ENCODE measurements at regions not wholly inside any gene's neighbourhood (a gene's known extent, or its start where the extent isn't known, plus 50 kb on each side); places are given as distances from the start of the nearest gene placed in this dataset.
"Not testable (repeated sequence)": the region's sequence is repeated elsewhere in the genome, so short reads cannot be mapped to it uniquely, and the experiment has no call there.

DNA sequence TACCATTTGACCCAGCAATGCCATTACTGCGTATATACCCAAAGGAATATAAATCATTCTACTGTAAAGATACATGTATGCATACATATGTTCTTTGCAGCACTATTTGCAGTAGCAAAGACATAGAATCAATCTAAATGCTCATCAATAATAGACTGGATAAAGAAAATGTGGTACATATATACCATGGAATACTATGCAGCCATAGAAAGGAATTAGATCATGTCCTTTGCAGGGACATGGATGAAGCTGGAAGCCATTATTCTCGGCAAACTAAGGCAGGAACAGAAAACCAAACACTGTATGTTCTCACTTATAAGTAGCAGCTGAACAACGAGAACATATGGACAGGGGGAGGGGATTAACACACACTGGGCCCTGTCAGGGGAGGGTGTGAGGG, 54.8 kb upstream of the ZNF30 start:
- DNase-seq: peak; percentile 89
- H3K27ac ChIP-seq: peak overlapping the region; percentile 92
- H3K36me3 ChIP-seq; H3K4me3 ChIP-seq (ENCODE audit: low read depth, low read length); H3K9me3 ChIP-seq (ENCODE audit: severe bottlenecking); H3K27me3 ChIP-seq (ENCODE audit: insufficient read depth, low read depth, severe bottlenecking): not testable (repeated sequence)

DNA sequence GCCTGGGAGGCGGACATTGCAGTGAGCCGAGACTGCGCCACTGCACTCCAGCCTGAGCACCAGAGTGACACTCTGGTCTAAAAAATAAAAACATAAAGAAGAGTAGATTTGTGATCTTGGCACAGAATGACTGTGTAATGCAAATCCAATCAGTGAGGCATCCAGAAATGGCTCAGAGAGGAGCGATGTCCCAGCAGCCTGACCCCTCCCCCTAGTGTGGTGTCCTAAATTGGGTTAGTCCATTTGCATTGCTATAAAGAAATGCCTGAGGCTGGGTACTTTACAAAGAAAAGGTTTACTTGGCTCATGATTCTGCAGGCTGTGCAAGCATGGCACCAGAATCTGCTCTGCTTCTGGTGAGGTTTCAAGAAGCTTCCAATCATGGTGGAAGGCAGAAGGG, 59.1 kb upstream of the ZNF30 start:
- Histone ChIP-seq H3K4me3 (ENCODE audit: low read depth, low read length) (no peak overlapping the region), H3K27me3 (ENCODE audit: insufficient read depth, low read depth, severe bottlenecking) (no peaks in the 10 kb centered on the region), H3K9me3 (ENCODE audit: severe bottlenecking) (peaks cover 3% of the 10 kb centered on the region), H3K27ac (no peak overlapping the region), H3K36me3 (no peaks in the 10 kb centered on the region)
- TF ChIP-seq, protein P1, sequence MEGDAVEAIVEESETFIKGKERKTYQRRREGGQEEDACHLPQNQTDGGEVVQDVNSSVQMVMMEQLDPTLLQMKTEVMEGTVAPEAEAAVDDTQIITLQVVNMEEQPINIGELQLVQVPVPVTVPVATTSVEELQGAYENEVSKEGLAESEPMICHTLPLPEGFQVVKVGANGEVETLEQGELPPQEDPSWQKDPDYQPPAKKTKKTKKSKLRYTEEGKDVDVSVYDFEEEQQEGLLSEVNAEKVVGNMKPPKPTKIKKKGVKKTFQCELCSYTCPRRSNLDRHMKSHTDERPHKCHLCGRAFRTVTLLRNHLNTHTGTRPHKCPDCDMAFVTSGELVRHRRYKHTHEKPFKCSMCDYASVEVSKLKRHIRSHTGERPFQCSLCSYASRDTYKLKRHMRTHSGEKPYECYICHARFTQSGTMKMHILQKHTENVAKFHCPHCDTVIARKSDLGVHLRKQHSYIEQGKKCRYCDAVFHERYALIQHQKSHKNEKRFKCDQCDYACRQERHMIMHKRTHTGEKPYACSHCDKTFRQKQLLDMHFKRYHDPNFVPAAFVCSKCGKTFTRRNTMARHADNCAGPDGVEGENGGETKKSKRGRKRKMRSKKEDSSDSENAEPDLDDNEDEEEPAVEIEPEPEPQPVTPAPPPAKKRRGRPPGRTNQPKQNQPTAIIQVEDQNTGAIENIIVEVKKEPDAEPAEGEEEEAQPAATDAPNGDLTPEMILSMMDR (IDR thresholded peaks at IDR 0.05; ENCODE audit: low read depth, low read length): no peak
- no peak for DNase-seq

DNA sequence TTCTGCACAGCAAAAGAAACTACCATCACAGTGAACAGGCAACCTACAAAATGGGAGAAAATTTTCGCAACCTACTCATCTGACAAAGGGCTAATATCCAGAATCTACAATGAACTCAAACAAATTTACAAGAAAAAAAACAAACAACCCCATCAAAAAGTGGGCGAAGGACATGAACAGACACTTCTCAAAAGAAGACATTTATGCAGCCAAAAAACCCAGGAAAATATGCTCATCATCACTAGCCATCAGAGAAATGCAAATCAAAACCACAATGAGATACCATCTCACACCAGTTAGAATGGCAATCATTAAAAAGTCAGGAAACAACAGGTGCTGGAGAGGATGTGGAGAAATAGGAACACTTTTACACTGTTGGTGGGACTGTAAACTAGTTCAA, 61.5 kb upstream of the ZNF30 start:
- DNase-seq; H3K27ac ChIP-seq; H3K4me3 ChIP-seq (ENCODE audit: low read depth, low read length); H3K27me3 ChIP-seq (ENCODE audit: insufficient read depth, low read depth, severe bottlenecking); H3K36me3 ChIP-seq; H3K9me3 ChIP-seq (ENCODE audit: severe bottlenecking): not testable (repeated sequence)

DNA sequence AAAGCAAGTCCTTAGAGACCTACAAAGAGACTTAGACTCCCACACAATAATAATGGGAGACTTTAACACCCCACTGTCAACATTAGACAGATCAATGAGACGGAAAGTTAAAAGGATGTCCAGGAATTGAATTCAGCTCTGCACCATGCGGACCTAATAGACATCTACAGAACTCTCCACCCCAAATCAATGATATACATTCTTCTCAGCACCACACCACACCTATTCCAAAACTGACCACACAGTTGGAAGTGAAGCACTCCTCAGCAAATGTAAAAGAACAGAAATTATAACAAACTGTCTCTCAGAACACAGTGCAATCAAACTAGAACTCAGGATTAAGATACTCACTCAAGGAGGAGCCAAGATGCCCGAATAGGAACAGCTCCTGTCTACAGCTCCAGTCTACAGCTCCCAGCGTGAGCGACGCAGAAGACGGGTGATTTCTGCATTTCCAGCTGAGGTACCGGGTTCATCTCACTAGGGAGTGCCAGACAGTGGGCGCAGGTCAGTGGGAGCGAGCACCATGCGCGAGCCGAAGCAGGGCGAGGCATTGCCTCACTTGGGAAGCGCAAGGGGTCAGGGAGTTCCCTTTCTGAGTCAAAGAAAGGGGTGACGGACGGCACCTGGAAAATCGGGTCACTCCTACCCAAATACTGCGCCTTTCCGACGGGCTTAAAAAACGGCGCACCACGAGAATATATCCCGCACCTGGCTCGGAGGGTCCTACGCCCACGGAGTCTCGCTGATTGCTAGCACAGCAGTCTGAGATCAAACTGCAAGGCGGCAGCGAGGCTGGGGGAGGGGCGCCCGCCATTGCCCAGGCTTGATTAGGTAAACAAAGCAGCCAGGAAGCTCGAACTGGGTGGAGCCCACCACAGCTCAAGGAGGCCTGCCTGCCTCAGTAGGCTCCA, 66.6 kb upstream of the ZNF30 start:
- not testable (repeated sequence) for DNase-seq; H3K27me3 ChIP-seq (ENCODE audit: insufficient read depth, low read depth, severe bottlenecking); H3K36me3 ChIP-seq; H3K9me3 ChIP-seq (ENCODE audit: severe bottlenecking); H3K4me3 ChIP-seq (ENCODE audit: low read depth, low read length); H3K27ac ChIP-seq

DNA sequence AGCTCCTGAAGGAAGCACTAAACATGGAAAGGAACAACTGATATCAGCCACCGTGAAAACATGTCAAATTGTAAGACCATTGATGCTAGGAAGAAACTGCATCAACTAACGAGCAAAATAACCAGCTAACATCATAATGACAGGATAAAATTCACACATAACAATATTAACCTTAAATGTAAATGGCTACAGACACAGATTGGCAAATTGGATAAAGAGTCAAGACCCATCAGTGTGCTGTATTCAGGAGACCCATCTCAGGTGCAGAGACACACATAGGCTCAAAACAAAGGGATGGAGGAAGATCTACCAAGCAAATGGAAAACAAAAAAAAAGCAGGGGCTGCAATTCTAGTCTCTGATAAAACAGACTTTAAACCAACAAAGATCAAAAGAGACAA, 67.4 kb upstream of the ZNF30 start:
- DNase-seq; H3K27me3 ChIP-seq (ENCODE audit: insufficient read depth, low read depth, severe bottlenecking); H3K4me3 ChIP-seq (ENCODE audit: low read depth, low read length); H3K27ac ChIP-seq; H3K36me3 ChIP-seq; H3K9me3 ChIP-seq (ENCODE audit: severe bottlenecking): not testable (repeated sequence)

DNA sequence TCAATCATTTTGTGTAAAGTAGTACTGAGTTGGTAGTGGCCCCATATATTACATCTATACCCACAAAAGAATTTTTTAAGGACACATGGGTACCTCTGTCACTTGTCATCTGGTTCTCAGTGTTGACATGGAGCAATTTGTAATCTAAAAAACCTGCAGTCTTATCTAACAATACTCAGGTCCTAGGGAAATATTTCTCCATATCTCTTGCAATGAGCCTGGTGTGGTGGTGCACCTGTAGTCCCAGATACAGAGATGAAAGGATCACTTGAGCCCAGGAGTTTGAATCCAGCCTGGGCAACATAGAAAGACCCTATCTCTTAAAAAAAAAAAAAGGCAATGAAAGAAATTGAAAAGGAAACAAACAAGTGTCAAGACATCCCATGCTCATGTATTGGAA, 70.7 kb upstream of the ZNF30 start:
- Histone ChIP-seq H3K27ac (no peak overlapping the region), H3K4me3 (ENCODE audit: low read depth, low read length) (no peak overlapping the region), H3K9me3 (ENCODE audit: severe bottlenecking) (no peaks in the 10 kb centered on the region), H3K36me3 (no peaks in the 10 kb centered on the region), H3K27me3 (ENCODE audit: insufficient read depth, low read depth, severe bottlenecking) (no peaks in the 10 kb centered on the region)
- DNase-seq: no peak
- TF ChIP-seq, protein P1 (IDR thresholded peaks at IDR 0.05; ENCODE audit: low read depth, low read length): no peak

DNA sequence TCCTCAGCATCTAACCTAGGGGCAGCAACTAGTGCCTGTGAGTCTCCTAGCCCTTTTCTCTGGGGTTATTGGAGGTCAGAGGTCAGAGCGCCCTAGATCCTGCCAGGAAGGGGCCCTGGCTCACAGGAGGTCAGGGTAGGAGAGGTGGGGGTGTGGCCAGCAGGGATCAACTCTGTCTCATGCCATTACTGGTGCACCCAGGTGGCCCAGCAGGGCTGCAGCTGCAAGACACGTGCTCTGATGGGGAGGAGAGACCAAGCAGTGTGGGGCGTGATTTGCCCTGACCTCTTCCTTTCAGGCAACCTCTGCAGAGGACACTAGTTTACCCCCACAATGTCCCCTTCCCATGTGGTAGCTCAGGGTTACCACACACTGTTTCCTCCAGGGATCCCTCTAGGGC, 73.3 kb upstream of the ZNF30 start:
- DNase-seq: no peak
- no peaks in the 10 kb centered on the region for H3K27me3 ChIP-seq (ENCODE audit: insufficient read depth, low read depth, severe bottlenecking)
- no peaks in the 10 kb centered on the region for H3K36me3 ChIP-seq
- TF ChIP-seq, protein P1 (IDR thresholded peaks at IDR 0.05; ENCODE audit: low read depth, low read length): no peak
- no peak overlapping the region for H3K4me3 ChIP-seq (ENCODE audit: low read depth, low read length)
- no peak overlapping the region for H3K27ac ChIP-seq
- no peaks in the 10 kb centered on the region for H3K9me3 ChIP-seq (ENCODE audit: severe bottlenecking)

DNA sequence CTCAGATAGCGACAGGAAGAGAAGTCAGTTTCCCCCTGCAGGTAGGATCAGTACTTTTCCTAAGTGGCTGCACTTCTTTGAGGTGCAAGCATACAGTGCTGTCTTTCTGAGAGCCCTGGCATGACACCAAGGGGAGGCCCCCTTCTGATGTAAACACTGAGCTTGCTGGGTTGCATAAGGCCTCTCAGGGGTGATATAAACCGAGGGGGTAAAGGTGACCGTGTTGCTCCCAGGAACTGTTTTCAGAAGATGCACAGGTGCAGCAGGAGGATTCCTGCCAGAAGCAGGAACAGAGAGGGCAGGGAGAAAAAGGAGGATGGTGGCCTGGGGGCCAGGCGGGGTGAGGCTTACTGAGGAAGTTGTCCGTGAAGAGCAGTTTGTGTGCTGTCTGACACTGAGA, 74.0 kb upstream of the ZNF30 start:
- no peak for DNase-seq
- no peaks in the 10 kb centered on the region for H3K27me3 ChIP-seq (ENCODE audit: insufficient read depth, low read depth, severe bottlenecking)
- no peaks in the 10 kb centered on the region for H3K9me3 ChIP-seq (ENCODE audit: severe bottlenecking)
- H3K4me3 ChIP-seq (ENCODE audit: low read depth, low read length): no peak overlapping the region
- H3K36me3 ChIP-seq: no peaks in the 10 kb centered on the region
- TF ChIP-seq, protein P1 (IDR thresholded peaks at IDR 0.05; ENCODE audit: low read depth, low read length): no peak
- H3K27ac ChIP-seq: no peak overlapping the region

Data from WERI-Rb-1 (cell line).